ENCODE measurements at regions not wholly inside any gene's neighbourhood (a gene's known extent, or its start where the extent isn't known, plus 50 kb on each side); places are given as distances from the start of the nearest gene placed in this dataset.
"Not testable (repeated sequence)": the region's sequence is repeated elsewhere in the genome, so short reads cannot be mapped to it uniquely, and the experiment has no call there.

DNA sequence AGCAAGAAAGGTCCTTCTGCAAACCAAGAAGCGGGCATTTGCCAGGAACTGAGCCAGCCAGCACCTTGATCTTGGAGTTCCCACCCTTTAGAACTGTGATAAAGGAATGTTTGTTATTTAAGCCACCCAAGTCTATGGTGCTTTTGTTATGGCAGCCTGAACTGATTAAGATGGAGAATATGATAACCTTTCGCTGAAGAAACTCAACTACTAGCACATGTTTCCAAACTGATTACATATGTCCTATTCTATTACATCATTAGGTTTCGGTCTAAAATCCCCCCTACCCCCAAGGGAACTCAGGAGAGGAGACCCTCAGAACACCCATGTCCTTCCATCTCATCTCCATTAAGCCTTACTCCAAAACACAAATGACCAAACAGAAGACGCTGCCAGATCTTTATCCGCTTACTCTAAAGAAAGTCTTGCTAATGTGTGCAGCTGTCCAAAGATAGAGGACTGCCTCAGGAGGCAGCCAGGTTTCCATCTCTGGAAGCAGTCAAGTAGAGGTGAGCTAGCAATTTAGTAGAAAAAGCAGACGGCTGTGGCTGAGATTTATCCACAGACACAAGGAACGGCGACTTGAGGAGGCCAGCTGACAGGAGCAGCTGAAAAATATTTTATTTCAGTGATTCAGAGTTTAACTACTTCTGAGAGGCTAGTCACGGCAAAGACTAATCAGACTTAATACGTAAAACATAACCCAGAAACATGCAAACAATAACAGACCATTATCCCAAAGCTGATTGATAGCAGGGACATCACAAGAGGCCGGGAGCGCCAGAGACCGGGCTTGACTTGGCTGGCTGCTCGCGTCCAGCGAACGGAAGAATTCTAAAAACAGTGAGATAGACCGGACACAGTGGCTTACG is 611.4 kb upstream of the CDH5 start:
- in situ Hi-C loops (cut with MboI; ENCODE audit: low sequenced_read_pairs): no loop called here

DNA sequence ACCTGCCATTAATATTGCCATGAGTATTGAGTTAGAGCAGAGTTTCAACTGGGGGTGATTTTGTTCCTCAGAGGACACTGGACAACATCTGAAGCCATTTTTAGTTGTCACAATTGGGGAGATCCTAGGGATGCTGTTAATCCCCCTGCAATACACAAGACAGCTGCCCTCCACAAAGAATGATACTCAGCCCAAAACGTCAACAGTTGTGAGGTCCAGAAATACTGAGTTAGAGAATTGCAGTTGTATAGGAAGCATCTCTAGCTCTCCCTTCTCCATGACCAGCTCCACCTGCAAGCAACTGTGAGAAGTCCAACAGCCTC is 614.0 kb upstream of the CDH5 start:
- in situ Hi-C loops (cut with MboI; ENCODE audit: low sequenced_read_pairs): no loop called here

DNA sequence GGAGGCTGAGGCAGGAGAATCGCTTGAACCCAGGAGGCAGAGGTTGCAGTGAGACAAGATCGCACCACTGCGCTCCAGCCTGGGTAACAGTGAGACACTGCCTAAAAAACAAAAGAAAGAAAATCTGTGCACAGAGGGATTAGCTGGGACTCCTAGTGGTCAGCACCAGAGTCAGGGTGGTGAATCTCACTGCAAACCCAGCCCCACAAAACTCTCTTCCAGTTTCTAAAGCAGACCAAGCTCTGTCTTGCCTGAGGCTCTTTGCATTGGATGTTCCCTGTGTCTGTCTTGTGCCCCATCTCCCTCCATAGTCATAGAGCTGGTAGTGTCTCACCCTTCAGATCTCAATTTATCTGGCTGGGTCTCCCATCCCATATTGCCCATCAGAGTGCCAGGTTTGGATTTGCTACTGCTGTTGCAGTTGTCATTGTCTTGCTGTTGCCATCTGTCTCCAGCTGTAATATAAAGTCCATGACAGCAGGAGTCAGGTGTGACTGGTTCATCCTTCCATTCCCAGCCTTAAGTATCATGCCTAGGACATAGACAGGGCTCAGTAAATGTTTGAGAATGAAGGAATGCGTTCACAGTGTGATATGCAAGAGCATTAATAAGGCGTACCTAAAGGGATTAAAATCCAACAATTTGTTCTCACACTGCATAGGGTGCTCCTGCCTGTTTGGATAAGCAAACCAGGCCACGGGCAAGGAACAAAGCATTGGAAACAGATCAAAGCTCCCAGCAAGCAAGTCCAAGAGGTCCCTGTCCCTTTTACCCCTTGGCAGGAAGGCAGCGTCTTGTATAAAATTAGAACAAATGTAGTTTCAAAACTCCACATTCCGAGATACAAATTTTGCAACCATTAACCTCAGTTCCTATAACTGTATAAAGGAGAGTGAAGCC is 614.6 kb upstream of the CDH5 start:
- in situ Hi-C loops (cut with MboI; ENCODE audit: low sequenced_read_pairs): no loop called here

DNA sequence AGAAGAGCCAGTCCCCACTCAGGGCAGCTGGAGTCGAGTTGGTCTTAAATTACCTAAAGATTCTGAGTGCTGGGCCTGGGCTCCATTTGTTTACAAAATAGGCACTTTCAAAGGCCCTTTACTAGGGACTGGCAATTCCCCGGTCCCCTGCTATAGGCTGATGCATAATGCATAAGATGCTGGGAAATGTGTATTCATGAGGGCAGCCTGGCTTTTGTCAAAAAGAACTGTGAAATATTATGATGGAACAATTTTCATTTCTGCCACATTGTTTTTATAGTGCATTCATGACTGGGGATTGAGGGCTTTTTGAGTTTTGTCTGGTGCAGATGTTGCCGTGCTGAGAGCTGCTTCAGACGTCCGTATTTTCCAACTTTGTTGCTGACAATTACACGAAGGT is 617.0 kb upstream of the CDH5 start:
- in situ Hi-C loops (cut with MboI; ENCODE audit: low sequenced_read_pairs): no loop called here

DNA sequence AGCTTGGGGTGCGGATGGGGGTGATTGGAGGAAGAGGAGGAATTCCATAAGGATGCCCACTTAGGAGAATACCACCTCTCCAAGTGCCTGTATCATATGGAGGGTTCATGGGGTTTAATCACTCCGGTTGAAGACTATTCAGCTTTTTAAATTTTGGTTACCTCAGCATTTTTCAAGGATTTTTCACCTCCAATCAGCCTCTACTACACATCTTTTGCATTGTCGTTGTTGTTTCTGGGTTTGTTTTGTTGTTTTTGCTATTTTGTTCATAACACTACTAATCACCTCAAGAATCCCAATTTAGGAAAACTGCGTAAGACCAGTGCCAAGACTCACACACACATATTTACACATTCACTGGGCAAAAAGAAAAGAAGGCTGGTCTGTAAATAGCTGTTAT is 619.5 kb upstream of the CDH5 start:
- in situ Hi-C loops (cut with MboI; ENCODE audit: low sequenced_read_pairs): no loop called here

DNA sequence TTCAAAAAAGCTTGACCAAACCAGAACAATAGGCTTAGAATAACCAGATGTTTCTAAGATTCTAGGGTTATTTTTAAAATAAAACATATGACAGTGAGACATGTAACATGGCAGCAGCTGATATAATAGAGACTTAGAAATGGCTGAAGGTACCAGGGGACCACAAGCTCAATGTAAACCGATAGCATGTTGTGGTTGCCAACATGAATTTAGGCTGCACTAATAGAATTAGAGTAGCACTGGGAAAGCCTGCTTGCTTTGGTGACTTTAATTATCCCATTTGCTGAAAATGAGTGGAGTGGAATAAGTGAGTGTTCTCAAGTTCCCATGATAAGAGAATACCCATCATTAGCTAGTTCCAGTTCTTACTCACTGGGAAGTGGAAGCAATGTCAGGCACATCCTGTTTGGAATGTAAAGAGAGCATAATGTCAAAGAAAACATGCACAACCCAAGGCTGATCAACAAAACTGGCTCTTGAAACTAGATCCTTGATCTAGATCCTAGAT is 621.2 kb upstream of the CDH5 start:
- in situ Hi-C loops (cut with MboI; ENCODE audit: low sequenced_read_pairs): no loop called here

DNA sequence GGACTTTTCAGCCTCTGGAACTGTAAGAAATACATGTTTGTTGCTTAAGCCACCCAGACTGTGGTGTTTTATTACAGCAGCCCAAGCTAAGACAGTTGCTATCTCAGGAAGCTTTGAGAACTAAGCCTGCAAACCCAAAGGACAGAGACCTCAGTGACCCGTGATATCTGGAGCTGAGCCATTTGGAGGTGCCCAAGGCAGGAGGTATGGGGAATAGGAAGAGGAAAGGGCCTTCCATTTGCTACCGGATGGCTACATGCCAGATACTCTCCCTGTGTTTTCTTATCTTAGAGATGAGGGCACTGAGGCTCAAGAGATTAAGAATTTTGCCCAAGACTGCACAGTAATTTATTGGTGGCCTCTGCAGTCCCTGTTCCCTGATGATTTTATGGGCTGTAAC is 622.1 kb upstream of the CDH5 start:
- in situ Hi-C loops (cut with MboI; ENCODE audit: low sequenced_read_pairs): no loop called here

DNA sequence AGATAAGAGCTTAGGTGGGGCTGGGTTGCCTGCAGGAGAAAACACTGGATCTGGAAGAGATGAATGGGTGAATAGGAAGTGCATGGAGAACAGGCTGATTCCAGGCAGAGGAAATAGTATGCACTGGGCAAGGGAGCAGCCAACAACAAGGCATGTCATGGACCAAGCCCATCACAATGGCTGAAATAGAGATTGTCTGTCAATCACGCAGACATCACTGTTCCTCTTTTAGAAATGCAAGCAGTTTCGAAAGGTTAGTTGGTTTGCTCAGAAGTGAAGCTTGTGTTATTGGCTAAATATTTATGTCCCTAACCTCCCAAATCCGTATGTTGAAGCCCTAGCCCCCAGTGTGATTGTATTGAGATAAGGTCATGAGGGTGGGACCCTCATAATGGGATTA is 621.7 kb upstream of the CDH11 start:
- in situ Hi-C loops (cut with MboI; ENCODE audit: low sequenced_read_pairs): no loop called here

DNA sequence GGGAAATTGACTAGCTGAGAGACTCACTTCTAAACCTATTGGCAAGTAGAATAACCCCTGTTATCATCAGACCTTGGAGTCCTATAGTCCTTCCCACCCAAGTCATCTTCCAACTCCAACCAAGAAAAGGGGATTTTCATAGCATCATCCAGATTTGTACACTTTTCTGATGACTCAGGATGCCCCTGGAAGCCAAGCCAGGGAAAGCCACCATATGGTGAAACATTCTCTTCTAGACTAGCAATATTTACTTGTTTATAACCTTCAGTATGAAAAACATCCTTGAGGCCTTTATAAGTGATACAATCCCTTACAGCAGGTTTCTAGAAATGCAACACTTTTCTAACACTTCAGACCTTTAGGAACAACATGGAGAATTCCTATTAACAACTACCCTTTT is 618.8 kb upstream of the CDH11 start:
- in situ Hi-C loops (cut with MboI; ENCODE audit: low sequenced_read_pairs): no loop called here

DNA sequence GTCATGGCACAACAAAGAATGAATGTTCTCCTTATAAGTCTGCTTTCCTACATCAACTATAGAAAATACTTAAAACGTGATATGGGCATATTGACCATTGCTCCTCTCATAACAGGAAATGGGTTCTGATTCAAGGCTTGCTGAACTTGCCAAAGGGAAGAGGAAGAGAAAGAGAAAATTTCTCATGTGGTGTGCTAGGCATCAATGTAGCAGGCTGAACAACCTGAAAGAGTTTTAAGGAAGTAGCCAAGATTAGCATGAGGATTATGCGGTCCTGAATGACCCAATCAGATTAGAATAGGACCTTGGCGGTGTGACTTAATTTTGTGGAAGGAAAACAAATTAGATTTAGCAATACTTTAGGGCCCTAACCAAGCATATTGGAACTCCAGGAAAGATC is 617.7 kb upstream of the CDH11 start:
- in situ Hi-C loops (cut with MboI; ENCODE audit: low sequenced_read_pairs): no loop called here

DNA sequence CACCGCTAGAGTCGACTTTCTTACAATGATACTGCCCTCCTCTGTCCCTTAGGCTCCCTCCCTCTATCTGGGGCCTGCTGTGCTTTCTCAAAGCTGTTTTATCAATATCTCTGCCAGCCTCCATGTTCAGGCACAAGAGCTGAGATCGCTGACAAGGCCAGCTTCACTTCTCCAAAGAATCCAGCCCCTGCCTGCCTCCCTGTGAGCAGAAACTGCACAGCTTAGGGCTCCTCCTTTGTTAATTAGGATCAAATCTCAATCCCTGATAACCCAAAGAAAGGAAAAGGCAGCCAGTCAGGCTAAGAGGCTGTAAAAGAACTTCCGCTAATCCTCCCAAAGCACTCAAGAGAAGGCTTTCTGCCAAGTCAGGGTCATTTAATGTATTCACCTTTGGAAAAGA is 616.0 kb upstream of the CDH11 start:
- in situ Hi-C loops (cut with MboI; ENCODE audit: low sequenced_read_pairs): no loop called here

DNA sequence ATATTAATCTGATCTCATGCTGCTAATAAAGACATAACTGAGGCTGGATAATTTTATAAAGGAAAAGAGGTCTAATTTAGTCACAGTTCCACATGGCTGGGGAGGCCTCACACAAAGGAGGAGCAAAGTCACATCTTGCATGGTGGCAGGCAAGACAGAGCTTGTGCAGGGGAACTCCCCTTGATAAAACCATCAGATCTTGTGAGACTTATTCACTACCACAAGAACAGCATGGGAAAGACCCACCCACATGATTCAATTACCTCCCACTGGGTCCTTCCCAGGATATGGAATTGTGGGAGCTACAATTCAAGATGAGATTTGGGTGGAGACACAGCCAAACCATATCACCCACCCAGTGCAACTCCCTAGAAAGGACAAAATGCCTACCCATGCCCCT is 613.8 kb upstream of the CDH11 start:
- in situ Hi-C loops (cut with MboI; ENCODE audit: low sequenced_read_pairs): not testable (repeated sequence)

DNA sequence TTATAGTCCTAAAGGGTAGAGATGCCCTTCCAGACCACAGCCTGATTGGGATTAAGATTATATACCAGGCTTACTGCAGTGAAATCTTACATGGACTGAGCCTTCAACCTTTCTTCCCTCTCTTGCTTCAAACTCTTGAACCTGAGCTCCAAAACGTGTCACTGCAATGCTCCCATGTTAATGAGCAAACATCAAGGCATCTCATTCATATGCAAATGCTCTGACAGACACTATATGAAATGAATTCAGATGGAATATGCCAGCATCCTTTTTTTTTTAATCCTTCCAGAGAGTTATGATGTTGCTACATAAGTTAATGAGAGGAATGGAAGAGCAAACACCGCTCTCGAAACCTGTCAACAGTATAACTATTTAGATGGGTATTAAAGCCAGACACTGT is 611.9 kb upstream of the CDH11 start:
- in situ Hi-C loops (cut with MboI; ENCODE audit: low sequenced_read_pairs): no loop called here

DNA sequence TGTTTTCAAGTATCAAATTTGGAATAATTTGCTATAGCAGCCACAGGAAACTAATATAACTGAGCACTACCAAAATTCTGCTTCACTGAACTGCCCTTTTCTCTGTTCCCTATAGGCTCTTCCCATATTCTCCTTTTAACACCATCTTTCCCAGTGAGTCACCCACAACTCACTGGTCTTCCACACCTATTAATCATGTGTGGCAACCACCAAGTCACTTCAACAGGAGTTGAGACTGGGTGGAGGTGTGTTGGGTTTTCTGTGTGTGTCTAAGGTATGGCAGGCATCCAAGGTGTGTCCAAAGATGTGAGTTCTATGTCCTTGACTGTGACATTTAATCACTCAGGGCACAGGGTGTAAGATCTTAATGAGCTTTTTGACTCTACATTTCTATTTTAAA is 610.0 kb upstream of the CDH11 start:
- in situ Hi-C loops (cut with MboI; ENCODE audit: low sequenced_read_pairs): no loop called here

DNA sequence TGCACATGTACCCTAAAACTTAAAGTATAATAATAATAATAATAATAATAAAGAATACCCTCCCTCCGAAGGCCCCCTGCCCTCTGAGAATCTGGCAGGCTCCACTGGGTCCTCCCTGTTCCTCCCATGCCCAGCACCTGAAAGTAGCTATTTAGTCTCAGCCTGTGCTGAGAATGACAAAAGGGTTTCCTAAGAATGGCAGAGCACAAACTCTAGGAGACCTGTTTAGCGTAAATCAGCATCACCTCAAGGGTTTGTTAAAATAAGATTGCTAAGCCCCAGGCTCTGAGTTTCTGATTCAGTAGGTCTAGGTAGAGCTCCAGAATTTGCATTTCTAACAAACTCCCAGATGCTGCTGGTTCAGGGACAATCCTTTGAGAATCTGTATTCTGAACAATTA is 606.8 kb upstream of the CDH11 start:
- in situ Hi-C loops (cut with MboI; ENCODE audit: low sequenced_read_pairs): no loop called here

DNA sequence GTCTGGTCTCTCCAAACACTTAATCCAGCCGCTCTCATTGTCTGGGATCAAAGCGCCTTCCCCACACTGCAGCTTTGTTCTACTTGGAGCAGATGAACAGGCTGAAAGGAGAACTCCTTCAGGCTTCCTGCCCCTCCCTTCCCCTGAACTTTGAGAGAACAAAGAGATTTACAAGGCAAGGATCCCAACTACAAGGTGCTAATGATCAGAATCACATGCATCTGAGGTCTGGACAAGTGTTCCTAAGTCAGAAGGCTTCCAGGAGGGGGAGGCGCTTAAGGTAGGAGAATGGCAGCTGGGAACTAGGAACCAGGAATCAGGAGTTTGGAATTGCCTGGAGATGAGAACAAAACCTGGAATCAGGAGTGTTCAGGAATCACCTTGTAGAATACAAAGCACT is 606.3 kb upstream of the CDH11 start:
- in situ Hi-C loops (cut with MboI; ENCODE audit: low sequenced_read_pairs): no loop called here

DNA sequence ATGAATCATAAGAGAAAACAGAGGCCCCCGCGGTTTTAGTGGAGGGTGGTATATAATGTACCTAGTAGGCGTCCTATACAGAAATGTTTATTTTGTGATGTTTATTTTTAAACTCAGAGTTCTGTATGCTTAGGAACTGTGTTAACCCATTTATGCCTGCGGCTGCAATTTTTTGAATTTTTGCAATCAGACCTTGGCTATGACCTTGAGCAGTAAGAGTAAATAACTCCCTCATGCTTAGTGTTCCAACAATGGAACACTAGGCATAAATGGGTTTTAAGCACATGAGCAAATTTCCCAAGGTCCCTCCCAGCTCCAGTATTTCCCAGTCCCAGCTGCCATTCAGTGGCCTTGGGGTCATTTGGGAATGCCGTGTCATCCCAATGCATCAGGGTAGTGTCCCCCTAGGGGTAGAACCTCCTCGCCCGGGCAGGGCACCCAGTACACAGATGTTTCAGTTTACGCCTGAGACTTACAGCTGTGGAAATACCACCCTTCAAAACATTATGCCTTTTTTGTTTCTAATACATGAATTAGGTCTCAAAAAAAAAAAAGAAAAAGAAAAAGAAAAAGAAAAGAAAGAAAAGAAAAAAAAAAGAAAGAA is 605.8 kb upstream of the CDH11 start:
- in situ Hi-C loops (cut with MboI; ENCODE audit: low sequenced_read_pairs): no loop called here

DNA sequence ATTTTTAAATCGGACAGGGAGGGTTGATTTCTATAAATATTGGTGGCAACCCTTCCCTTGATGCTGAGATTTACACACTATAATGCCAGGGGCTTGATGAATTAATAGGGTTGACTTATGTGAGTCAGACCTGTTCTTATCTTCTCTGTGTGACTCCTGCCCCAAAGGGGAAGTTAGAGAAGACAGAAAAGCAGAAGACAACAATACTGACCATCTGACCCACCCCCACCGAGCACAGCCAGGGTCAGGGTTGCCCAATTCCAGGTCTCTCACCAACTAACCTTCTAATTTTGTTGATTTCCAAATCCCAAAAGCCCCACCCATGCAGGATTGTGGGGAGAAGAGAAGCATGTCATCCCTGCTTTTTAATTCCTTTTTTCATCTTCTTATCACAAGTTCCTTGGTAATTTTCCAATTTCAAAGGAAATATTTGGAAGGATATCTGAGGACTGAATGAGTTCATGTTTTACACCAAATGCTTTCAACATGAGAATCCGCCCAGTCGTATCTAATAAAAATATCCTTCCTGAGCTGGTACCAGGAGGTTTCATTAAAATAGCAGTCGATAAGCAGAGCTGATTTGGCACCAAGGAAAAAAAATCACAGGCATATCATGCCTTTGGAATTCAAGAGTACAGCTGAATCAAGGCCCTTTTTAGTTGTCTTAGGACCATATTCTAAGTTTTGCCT is 603.4 kb upstream of the CDH11 start:
- in situ Hi-C loops (cut with MboI; ENCODE audit: low sequenced_read_pairs): no loop called here

DNA sequence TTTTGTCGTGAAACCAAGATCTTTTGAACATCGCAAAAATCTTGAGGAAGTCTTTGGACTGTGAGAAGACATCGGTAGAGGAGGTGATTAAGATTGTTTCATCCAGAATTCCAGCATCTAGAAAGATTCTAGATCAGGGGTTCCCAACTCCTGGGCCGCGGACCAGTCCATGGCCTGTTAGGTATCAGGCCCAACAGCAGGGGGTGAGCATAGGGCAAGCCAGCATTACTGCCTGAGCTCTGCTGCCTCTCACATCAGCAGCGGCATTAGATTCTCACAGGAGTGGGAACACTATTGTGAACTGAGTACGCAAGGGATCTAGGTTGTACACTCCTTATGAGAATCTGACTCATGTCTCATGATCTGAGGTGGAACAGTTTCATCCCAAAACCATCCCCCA is 600.6 kb upstream of the CDH11 start:
- in situ Hi-C loops (cut with MboI; ENCODE audit: low sequenced_read_pairs): loop anchor here (25.0 kb wide), 1 partner anchor 540 kb away; no protein-coding TSS in a partner anchor

DNA sequence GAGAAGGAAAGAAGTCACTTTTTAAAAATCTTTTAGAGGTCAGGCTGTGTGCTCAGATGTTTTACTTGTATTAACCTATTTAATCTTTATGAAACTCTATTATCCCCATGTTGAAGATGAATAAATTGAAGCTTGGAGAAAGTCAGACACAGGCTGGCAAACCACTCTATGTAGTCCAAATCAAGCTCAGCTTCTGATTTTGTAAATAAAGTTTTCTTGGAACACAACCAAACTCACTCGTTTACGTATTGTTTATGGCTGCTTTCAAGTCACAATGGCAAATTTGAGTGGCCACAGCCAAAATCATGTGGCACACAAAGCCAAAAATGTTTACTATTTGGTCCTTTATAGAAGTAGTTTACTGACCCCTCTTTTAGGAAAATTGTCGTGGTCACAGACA is 596.0 kb upstream of the CDH11 start:
- in situ Hi-C loops (cut with MboI; ENCODE audit: low sequenced_read_pairs): loop anchor here (25.0 kb wide), 1 partner anchor 544 kb away; no protein-coding TSS in a partner anchor

Data from HL-60/S4 treated with retinoic acid at 250 ng/mL for 4 days and 3 days (cell line).